HL-60 (cell line): ENCODE measurements at regions not wholly inside any gene's neighbourhood (a gene's known extent, or its start where the extent isn't known, plus 50 kb on each side); places are given as distances from the start of the nearest gene placed in this dataset.

Experiments used
- DNase-seq, 2 experiments: peaks; one replicate each; pipeline ENCODE4 v3.0.0-alpha.2; 2010 to 2020; ENCODE audit warnings: low read depth in 1 of 2, low spot score in 1 of 2
- H3K27ac ChIP-seq: fragments of 250-450 bp; sonication (Bioruptor Pico); replicated peaks from 2 replicates; pipeline ENCODE4 v1.5.1; 2020; ENCODE audit warnings: mild to moderate bottlenecking, moderate library complexity
- H3K27me3 ChIP-seq: fragments of 250-450 bp; sonication (Bioruptor Pico); 2 replicates; pipeline ENCODE4 v1.5.1; 2021; ENCODE audit warnings: mild to moderate bottlenecking, moderate library complexity; ENCODE audit not compliant: insufficient read depth, poor library complexity, severe bottlenecking
- H3K4me3 ChIP-seq: replicated peaks from 2 replicates; pipeline ENCODE4 v1.5.1; 2011; ENCODE audit warnings: mild to moderate bottlenecking, control low read depth, low read length; ENCODE audit not compliant: insufficient read depth
- CTCF ChIP-seq: IDR thresholded peaks from one replicate; pipeline ENCODE4 v1.5.1; 2011; ENCODE audit warnings: low read length, control low read depth, inconsistent platforms; ENCODE audit not compliant: insufficient read depth
- GABPA ChIP-seq: IDR thresholded peaks from 2 replicates; pipeline ENCODE4 v1.6.1; 2012; ENCODE audit warnings: low read depth
- POLR2AphosphoS5 ChIP-seq: IDR thresholded peaks from 2 replicates; pipeline ENCODE4 v1.6.1; 2012; ENCODE audit warnings: low read depth
- REST ChIP-seq: IDR thresholded peaks from 2 replicates; pipeline ENCODE4 v1.6.1; 2012; ENCODE audit warnings: low read depth; ENCODE audit not compliant: insufficient replicate concordance
- SPI1 ChIP-seq: IDR thresholded peaks from 2 replicates; pipeline ENCODE4 v1.6.1; 2012; ENCODE audit warnings: low read depth, mild to moderate bottlenecking, borderline replicate concordance

GRCh38 chr3:67082533-67083024, 84.5 kb downstream of the KBTBD8 start:
- Histone ChIP-seq H3K4me3 (no peak overlapping the region), H3K27me3 (no peaks in the 10 kb centered on the region), H3K27ac (no peak overlapping the region)
- DNase-seq, result no peak
- TF ChIP-seq REST (no peak), POLR2AphosphoS5 (no peak), SPI1 (no peak), GABPA (no peak), CTCF (no peak)

GRCh38 chr3:67083277-67083676, 85.2 kb downstream of the KBTBD8 start:
- H3K27ac ChIP-seq, result no peak overlapping the region
- peak; percentile 16; the same call in 1 of the 2 replicates for TF ChIP-seq SPI1
- TF ChIP-seq CTCF, result no peak
- TF ChIP-seq GABPA, result peak; percentile 82
- H3K27me3 ChIP-seq, result no peaks in the 10 kb centered on the region
- no peak overlapping the region for H3K4me3 ChIP-seq
- DNase-seq, result peak; percentile 10 to 11

GRCh38 chr3:67087788-67088187, 89.7 kb downstream of the KBTBD8 start:
- DNase-seq, result no peak
- TF ChIP-seq GABPA, result no peak
- no peak for TF ChIP-seq REST
- no peak for TF ChIP-seq SPI1
- no peak for TF ChIP-seq CTCF
- TF ChIP-seq POLR2AphosphoS5, result no peak
- Histone ChIP-seq H3K27ac (no peak overlapping the region), H3K4me3 (no peak overlapping the region), H3K27me3 (no peaks in the 10 kb centered on the region)

GRCh38 chr3:67090474-67090873, 92.4 kb downstream of the KBTBD8 start:
- TF ChIP-seq POLR2AphosphoS5 (no peak), CTCF (no peak), GABPA (no peak)
- Histone ChIP-seq H3K27ac (no peak overlapping the region), H3K4me3 (no peak overlapping the region), H3K27me3 (no peaks in the 10 kb centered on the region)
- no peak for DNase-seq
